ENCODE measurements at regions not wholly inside any gene's neighbourhood (a gene's known extent, or its start where the extent isn't known, plus 50 kb on each side); places are given as distances from the start of the nearest gene placed in this dataset.

GRCh38 chr11:91763331-91763730 lies 461.3 kb upstream of the FAT3 start:
- BruUV-seq (replicated peaks): no TSS peak
- FAIRE-seq: no peak
- Histone ChIP-seq H3K27ac (ENCODE audit: insufficient read depth, low read depth, low read length) (no peak overlapping the region), H3K27me3 (ENCODE audit: control insufficient read depth in 2 of 2, insufficient read depth in 2 of 2, low read length in 2 of 2) (no peaks in the 10 kb centered on the region), H4K20me1 (replicated peaks; ENCODE audit: control insufficient read depth, extremely low read depth, insufficient read depth, low read length) (no peaks in the 10 kb centered on the region), H3K4me1 (ENCODE audit: control insufficient read depth, extremely low read depth, insufficient read depth, low read length) (no peaks in the 10 kb centered on the region), H3K9me3 (replicated peaks; ENCODE audit: control insufficient read depth, insufficient read depth, low read length) (no peaks in the 10 kb centered on the region), H3K36me3 (ENCODE audit: control insufficient read depth in 2 of 2, extremely low read depth in 1 of 2, insufficient read depth in 2 of 2, low read length in 2 of 2) (no peaks in the 10 kb centered on the region), H2AFZ (ENCODE audit: low read depth, low read length) (no peak overlapping the region), H3K9ac (replicated peaks; ENCODE audit: extremely low read depth, insufficient read depth, low read length) (no peak overlapping the region), H3K4me2 (ENCODE audit: insufficient read depth, low read length) (no peak overlapping the region), H3K4me3 (replicated peaks in 1 of 3; ENCODE audit: insufficient read depth in 1 of 3, low read depth in 1 of 3, low read length in 3 of 3) (no peak overlapping the region), H3K9me1 (replicated peaks; ENCODE audit: control insufficient read depth, extremely low read depth, insufficient read depth, low read length) (no peaks in the 10 kb centered on the region), H3K79me2 (ENCODE audit: control insufficient read depth, insufficient read depth, low read length) (no peaks in the 10 kb centered on the region)
- intact Hi-C loops (cut with micrococcal nuclease) (no loop called here), dilution Hi-C loops (cut with MboI; ENCODE audit: extremely low pct_ligation_motif_present, low sequenced_read_pairs) (no loop called here)
- no peak for DNase-seq (ENCODE audit: low read depth, low spot score)
- TF ChIP-seq MYC (IDR thresholded peaks at IDR 0.05; ENCODE audit: low read depth, low read length) (no peak), POLR2A (IDR thresholded peaks at IDR 0.05; ENCODE audit: low read depth, low read length) (no peak), GATA2 (IDR thresholded peaks at IDR 0.05; ENCODE audit: insufficient read depth, insufficient read length, low read depth, low read length) (no peak), CTCF (IDR thresholded peaks at IDR 0.05; ENCODE audit: extremely low read depth in 1 of 2, insufficient read depth in 1 of 2, low read depth in 1 of 2, low read length in 2 of 2) (no peak), JUN (IDR thresholded peaks at IDR 0.05; ENCODE audit: borderline replicate concordance, insufficient read depth, insufficient read length, low read depth) (no peak), FOS (IDR thresholded peaks at IDR 0.05; ENCODE audit: borderline replicate concordance, insufficient read depth, low read length) (no peak), EZH2 (IDR thresholded peaks at IDR 0.05; ENCODE audit: borderline replicate concordance, low read depth, low read length, severe bottlenecking) (no peak), MAX (IDR thresholded peaks at IDR 0.05; ENCODE audit: insufficient read depth, insufficient read length) (no peak), POLR2AphosphoS5 (IDR thresholded peaks at IDR 0.05; ENCODE audit: insufficient read depth, low read depth, low read length) (no peak)
- POLR2A ChIA-PET: no interaction called here
- CTCF ChIA-PET: no interaction called here

Data from endothelial cell of umbilical vein (primary cell).